Activated CD4-positive, alpha-beta T cell treated with anti-CD3 and anti-CD28 coated beads for 48 hours (primary cell): ENCODE measurements at regions not wholly inside any gene's neighbourhood (a gene's known extent, or its start where the extent isn't known, plus 50 kb on each side); places are given as distances from the start of the nearest gene placed in this dataset.

Experiments used
- DNase-seq: peaks from one replicate; pipeline ENCODE4 v3.0.0-alpha.2; 2020

DNA sequence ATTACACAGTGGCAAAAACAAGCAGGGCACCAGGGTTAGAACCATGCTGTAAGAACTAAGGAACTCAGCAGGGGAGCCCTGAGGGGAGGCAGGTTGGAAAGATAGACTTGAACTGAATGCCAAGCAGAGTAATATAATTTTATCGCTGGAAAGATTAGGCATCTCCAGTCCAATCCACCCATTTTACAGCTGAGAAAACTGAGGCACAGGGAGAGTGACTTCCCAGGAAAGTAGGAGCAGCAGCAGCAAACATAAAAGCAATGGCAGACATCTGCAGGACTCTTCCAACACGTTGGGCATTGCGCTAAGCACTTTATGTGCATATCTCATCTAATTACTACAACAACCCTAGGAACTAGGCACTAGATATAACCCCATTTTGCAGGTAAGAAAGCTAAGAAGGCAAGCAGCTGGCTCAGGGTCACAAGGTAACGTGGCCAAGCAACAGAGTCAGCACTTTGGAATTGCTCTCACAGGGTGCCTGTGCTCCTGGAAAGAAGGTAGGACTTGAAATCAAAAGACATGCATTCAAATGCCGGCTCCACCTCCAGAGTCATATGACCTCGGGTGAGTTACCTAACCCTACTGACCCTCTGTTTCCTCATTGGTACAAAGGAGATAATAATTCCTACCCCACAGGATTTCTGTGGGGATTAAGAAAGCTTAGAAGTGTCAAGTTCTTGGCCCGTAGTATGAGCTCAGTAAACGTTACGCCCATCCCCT lies 215.3 kb downstream of the BARX2 start:
- no peak for DNase-seq

DNA sequence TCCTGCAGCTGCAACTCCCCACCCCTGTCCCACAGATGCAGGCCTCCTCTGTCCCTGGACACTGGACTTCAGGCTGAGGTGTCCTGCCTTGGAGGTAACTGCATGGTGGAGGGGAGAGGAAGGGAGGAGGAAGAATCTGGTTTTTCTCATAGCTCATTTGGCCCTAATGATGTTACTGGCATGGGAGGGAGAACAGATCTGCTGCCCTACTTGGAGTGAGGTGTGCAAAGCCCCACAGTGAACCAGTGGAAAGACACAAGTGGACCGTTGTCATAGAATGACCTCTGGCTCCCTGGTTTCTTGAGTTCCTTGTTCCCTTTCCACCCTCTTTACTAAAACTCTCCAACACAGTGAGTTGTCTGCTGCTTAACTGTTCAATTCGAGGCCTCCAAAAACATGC lies 215.9 kb downstream of the BARX2 start:
- no peak for DNase-seq

DNA sequence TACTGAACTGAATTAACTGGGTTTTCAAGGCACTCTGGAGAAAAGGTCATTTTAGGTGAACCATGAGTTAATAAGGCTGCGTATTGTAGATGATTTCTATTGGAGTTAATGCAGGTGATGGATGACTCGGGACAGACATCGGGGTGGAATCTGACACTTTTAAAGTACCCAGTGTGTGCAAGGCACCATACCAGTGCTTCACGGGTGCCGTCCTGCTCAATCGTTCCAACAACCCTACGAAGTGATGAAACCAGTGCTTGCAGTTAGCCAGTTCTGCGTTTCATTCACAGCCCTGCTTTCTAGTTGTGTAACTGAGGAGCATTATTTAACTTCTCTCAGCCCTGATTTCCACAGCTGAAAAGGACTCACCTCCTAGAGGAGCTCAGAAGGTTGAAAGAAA lies 216.5 kb downstream of the BARX2 start:
- DNase-seq = no peak

DNA sequence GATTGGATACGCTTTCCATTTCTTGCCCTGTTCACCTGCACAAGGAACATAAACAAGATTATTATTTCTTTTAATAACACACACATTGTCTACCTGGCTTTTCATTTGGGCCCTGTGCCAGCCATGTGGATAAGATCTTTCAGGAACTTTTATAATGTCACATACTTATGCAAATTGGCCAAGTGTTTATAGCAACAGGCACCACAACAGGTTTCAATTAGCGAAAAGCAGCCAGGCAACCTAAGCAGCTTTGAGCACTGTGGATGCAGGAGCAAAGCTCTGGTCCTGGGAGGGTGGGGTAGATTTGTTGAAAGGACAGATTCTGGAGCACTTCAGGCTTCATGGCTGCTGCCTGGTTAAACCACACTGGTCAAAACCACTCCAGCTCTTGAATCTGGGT lies 217.4 kb downstream of the BARX2 start:
- DNase-seq = no peak

DNA sequence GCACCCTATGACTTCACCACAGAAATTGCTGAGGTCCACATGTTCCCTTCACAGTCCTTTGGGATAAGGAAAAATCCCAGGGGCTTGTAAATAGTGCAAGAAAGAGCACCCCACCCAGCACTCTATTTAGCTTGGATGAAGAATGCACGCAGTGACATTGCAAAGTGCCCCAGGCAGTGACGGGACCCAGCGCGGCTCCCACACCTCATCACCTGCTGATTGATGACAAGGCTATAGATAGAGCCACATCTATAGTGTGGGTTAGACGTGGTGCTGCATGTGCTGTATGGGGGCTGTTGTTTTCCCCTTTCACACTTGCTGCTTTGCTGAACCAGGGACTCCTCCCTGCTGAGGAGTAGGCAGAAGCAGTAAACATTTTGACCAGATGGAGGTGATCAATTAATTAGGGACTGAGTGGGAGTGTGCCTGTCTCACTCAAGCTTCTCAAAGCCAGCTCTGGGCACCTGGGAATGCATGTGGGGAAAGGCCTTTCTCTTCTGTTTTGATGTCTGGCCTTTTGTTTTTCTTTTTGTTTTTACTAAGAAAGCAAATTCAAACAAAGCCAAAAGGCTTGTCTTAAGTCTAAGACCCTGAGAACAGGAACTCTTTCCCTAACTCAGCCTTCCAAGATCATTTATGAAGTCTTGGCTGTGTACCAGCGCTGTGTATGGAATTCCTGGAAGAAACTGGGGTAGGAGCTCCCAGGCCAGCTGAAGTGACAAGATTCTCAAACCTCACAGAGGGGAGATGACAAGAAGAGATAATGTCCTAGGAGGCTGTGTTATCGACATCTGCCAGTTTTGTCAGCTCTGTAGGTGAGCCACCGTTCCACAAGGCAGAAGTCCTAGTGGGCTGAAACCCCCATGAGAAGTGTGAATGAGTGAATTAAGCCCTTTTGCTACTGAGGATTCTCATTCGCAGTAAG lies 219.7 kb downstream of the BARX2 start:
- no peak for DNase-seq

DNA sequence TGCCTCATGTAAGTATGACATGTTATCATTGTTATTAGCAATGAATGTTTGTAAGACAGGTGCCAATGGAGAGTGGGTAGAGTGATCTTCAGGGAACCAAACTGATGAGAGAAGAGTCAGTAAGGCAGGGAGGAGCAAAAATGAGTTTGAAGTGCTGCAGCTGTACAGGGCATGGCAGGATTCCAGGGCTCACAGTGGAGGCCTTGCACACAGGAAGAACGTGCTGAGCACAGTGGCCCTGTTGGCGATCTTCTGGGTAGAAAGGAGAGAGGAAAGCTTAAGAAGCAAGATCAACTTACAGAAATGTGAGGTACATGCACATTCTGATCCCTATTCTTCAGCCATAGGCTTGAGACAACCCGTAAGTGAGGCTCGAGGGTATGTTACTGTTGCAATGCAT lies 219.3 kb upstream of the TMEM45B start:
- DNase-seq = no peak

DNA sequence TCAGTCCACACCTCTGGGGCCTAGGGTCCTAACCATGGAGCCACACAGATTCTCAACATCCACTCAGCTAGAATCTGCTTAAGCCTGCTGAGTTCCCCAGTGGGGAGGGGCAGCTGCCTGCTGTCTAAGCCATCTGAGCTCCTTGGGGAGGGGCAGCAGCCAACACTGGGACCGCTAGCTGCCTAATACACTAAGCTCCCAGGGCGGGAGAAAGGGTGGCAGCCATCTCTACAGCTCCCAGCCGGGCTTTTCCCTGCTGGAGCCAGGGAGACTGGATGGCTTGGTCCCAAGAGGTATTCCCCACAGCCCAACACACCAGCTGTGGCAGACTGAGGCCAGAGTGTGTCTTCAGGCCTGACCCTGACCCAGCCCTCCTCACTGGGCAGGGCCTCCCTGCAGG lies 217.3 kb upstream of the TMEM45B start:
- DNase-seq = no peak

DNA sequence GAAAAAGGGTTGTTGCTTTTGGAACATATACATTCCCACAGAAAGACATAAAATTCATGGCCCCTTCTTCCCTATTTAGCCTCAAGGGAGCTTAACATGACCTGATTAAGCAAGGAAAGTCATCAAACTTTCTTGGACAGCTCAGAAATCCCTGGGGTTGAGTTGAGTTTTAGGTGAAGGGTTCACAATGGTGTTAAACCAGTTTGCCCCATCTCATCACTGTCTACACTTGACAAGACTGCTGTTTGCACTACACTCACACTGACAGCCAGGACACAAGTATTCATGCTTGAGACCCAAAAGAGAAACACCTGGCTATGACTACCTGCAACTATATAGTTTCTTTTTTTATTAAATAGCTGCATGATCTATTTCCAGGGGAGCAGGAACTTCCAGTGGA lies 209.8 kb upstream of the TMEM45B start:
- no peak for DNase-seq

DNA sequence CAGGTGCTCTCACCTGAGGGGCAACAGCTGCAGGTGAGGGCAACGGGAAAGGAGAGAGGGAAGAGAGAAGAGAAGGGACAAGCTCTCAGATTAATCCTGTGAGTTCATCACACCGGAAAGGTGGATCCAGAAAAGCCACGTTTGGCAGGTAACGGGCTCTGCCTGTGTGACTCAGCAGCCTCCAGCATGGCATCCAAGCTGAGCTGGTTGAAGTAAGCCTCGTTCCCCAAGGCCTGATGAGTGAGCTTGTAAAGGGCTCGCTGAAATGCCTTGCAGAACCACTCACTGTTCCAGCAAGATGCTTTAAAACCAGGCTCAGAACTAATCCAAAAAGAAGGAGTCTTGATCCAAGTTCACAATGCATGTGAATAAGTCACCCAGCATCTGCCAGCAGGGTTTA lies 206.9 kb upstream of the TMEM45B start:
- DNase-seq = no peak

DNA sequence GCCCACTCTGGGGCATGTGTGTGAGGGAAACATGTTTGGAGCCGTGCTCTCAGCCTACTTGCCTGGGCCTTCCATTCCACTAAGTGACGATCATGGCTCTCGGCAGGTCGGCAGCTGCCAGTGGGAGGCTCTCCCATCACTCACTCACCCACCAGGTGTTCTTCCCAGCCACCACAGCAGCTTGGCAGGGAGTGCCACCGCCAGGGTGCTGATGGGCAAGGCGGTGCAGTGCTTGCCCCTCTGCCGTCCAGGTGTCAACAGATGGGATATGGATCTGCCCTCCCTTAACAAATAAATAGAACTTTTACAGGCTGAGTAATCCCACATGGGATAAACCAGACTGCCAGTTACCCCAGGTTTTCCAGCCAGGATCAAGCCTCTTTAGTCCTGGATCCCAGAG lies 205.5 kb upstream of the TMEM45B start:
- no peak for DNase-seq

DNA sequence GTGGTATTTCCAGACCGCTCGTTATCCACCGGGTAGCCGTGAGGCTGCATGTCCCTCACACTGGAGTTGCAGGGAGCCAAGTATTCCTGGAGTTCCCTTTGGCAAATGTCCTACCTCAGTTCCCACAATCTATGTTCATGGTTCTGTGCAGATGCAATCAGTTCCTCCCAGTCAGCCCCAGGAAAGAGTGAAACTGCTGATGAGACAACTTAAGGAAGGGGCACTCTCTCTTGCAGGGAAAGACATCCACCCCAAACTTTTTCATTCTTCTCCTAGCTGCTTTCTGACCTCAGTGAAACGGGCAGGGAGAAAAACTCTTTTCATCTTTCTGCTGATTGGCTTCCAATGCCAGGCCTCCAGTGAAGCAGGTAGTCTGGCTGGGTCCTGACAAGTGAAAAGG lies 205.1 kb upstream of the TMEM45B start:
- no peak for DNase-seq

DNA sequence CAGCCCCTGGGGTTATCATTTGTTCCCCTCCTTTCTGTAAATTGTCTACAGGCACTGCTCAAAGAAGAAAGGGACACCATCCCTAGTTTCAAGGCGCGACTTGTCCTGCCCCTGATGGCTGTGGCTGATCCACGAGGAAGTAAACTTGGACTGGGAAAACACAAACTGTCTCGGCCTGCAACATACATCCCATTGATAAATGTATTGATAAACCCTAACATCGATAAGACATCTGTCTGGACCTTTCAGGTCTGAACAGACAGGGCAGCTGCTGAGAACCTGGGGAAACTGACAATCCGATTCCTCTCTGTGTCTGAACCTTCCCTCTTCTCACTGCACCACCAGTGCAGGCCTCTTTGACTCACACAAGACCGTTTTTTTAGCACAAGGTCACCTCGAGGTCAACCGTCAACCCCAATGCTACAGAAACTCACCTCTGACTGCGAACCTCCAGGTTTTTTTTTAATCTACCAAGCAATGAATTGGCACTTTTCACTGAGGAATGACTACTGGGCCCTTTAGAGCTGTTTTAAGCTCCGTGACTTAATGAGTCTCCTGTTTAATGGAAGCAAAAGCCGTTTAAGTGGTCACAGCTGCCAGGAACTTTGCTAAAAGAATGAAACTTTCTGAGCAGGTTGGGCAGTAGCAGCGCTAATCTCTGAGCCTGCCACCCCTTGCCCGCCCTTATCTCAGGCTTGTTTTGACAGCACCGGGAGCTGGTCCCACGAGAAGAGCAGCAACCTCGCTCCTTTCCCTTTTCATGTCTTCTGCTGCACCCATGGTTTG lies 203.8 kb upstream of the TMEM45B start:
- DNase-seq = no peak

DNA sequence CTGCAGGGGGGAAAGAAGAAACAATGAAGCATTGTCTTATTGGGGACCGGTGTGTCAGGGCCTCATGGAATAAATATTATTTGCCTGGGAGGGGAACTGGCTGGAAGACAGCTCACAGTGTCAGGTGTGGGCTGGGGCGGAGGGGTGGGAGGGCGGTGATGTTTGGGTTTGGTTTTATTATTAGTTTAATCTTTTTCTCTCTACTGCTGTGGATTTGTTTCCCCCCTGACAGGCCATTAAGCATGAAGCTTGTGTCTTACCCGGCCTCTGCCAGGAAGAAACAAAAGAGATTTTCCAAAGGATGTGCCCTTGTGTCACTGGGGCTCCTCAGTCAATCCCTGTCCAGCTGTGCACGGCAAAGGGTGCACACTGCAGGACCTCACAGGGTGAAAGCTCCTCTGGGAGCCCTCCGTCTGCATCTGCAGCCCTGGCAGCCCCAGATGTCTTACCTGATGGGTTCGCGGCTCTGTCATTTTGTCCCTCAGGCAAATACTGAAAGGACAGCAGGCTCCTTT lies 203.1 kb upstream of the TMEM45B start:
- no peak for DNase-seq

DNA sequence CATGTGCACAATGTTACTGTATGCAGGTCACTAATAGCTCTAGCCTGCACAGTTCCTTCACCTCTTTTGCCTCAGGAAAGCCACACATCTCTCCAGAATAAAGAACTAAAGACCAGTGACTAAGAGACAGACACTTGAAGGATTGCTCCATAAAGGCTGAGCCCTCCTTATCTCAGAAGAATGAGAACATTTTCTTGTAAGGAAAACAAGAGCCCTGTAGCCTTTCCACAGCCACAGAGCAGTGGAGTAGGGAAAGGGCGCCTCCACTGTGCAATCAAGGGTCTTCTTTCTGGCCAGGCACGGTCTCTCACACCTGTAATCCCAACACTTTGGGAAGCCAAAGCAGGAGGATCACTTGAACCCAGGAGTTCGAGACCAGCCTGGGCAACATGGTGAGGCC lies 202.6 kb upstream of the TMEM45B start:
- no peak for DNase-seq

DNA sequence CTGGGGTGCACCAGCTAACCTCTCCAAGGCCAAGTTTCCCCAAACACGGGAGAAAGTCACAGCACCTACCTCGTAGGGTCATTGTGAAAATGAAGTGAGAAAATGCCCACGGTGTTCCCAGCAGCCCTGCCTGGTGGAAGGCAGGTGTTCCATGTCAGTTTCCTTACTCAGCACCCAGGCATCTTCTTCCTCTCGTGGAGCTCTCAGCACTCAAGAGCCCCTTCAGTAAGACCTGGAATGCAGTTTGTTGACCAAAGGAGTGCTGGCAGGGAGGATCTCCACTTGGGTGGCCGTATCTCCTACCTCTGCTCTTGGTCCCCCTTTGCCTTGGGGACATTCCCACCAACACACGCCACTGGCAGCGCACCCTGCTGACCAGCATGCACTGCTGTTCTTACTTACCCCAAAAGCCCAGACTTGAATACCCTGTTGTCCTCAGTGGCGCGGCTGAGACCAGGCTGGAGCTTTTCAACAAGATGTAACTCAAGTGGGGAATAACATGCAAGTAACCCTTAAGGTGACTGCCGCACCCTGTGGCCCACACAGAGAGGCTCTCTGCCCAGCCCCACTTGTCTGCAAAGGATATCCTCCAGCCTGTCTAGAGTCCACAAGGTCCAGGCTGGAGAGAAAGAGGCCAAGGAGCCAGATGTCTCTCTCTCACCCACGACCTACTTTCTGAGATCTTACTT lies 201.2 kb upstream of the TMEM45B start:
- DNase-seq = no peak

DNA sequence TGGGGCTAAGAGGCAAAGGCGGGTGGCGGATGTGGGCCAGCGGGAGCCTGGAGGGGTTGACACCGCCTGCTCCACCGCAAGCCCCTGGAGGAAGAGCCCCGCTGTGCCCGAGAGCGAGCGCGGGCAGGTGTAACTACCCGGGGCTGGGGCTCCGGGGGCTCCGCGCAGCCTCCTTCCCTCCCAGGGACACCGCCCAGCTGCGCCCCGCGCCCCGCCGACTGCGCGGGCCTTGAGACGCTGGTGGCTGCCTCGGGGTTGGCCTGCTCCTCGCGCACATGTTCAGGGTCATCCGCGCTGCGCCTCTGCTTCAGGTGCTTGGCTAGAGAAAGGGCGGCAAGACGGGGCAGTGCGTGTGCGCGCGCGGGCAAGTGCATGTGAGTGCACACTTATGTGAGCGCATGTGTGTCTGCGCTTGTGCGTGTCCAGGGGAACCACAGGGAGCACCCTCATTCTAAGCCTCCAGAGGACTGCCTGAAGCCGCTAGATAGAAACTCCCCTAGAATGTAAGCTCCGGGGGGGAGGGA lies 197.5 kb upstream of the TMEM45B start:
- no peak for DNase-seq

DNA sequence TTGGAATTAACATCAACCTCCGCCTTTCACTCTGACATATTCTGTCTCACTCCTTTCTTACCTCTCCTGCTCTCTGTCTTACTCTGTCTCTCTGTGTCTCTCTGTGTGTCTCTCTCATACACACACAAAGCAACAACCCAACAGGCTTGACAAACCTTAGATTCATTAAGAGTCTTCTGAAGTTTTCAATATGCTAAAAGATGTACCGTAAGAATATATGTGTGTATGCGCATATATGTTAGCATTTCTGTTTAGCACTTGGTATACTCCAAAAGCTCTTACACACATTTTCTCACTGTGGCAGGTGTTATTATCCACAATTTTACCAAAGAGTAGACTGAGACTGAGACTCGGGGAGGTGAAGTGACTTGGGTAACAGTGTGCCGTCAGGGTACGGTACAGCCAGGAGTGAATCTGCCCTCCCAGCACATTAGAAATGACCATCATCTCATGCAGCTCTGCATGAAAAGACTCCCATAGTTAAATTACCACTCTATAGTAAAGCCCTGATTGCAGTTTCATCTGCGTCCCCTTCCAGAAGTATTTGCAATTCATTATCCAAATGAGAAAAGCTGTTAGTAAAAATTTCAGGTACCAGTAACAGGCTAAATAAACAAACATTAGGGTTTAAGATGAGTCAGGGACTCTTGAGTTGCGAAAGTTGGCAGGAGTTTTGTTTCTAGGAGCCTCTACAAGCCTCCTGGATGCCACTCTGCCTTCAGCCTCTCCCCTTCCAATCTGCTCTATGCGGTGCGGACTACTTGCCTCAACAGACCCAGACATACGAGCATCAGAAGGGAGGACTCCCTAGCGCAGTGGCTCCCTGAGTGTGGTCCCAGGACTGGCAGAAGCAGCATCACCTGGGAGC lies 195.2 kb upstream of the TMEM45B start:
- DNase-seq = no peak

DNA sequence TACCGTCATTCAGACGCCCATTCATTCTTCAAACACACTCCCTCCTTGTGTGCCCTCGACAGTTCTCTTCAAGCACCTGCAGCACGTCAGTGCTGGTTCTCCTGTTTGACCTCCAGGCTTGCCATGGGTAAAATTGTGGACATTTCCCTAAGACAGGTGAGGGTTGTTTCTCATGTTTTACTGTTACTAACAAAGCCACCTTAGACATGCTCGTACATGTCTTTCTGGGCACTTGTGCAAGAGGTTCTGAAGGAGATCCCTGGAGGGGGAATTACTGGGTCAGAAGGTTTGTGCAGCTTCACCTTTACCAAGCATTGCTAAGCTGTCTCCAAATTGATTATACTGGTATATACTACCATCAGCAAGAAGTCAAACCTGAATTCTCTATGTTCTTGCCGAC lies 189.7 kb upstream of the TMEM45B start:
- DNase-seq = no peak

DNA sequence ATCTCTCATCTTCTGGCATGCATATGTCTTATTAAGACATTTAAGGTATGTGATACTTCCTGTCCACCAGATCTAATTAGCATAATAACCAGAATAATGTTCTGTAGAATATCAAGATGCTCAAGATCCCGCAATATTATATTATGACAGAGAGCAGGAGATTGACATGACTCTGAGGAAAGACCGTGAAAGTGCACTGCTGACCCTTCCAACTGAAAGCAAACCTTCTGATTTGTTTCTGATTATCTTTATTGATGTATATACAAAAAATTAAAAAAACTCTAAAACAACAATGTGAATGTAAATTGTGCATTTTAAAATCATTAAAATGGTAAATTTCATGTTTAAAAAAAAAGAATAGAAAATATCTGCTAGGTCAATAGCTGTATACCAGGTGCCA lies 184.4 kb upstream of the TMEM45B start:
- DNase-seq = no peak

DNA sequence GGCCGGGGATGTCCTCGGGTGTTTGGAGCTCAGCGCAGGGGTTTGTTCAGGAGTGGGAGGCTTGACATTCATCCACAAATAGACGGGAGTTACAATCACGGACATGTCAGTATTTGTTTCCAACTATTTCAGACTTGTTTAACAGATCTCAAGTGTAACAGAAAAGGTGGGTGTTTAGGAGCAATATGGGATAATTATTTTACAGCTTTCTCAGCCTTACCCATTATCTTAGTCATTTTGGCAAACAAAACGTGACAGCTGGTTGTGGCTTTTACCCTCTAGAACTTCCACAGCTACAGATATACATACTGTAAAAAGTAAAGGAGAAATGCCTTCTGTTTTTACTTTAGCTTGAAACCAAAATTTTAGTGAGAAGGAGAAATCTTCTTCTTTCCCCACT lies 178.7 kb upstream of the TMEM45B start:
- no peak for DNase-seq

DNA sequence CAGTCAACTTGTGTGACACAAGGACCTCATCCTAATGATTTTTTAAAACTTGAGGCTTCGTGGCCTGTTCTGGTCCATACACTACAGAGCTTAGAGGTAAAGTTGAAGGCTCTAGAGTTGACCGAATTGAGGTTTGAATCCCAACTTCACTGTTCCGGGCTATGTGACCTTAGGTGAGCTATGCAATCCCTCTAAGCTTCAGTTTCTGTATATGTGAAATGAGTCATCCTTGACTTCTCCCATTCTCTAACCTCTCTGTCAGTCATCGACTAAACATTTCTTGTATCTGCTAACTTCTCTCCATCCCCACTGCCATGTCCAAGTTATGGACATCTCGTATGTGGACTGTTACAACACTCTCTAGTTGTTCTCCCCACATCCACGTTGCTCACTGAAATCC lies 178.2 kb upstream of the TMEM45B start:
- no peak for DNase-seq
